GM23248 (cell line): ENCODE measurements at regions not wholly inside any gene's neighbourhood (a gene's known extent, or its start where the extent isn't known, plus 50 kb on each side); places are given as distances from the start of the nearest gene placed in this dataset.

ENCODE experiments used
- EZH2 ChIP-seq: fragments of 200-600 bp; sonication (generic); IDR thresholded peaks from 2 replicates; pipeline ENCODE4 v1.6.1; 2018; ENCODE audit warnings: antibody characterized with exemption, mild to moderate bottlenecking; ENCODE audit not compliant: insufficient read depth, poor library complexity, severe bottlenecking
- EZH2phosphoT487 ChIP-seq: fragments of 200-600 bp; sonication (generic); IDR thresholded peaks from 2 replicates; pipeline ENCODE4 v1.6.1; 2018; ENCODE audit warnings: antibody characterized with exemption, moderate library complexity, mild to moderate bottlenecking, low read depth; ENCODE audit not compliant: insufficient read depth

DNA sequence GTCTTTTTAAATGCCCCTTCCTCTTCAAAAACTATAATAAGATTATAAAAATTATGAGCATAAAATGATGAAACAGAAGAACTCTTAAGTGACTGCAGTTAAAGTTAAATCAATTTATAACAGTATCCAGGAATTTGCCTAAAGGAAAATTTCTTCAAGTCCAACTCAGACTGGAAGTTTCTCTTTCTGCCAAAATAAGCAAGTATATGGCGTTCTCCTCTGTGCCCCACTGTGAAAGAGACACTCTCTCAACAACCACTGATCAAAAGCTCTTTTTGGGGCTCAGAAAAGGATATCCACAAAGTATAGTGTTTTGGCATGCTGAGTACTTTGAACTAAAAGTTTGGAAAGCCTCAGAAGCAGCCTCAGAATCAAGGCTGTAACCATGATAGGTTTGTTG is 139.9 kb downstream of the SKIDA1 start:
- no peak for TF ChIP-seq EZH2
- TF ChIP-seq EZH2phosphoT487: no peak
